A549 (cell line): ENCODE measurements at regions not wholly inside any gene's neighbourhood (a gene's known extent, or its start where the extent isn't known, plus 50 kb on each side); places are given as distances from the start of the nearest gene placed in this dataset.

Experiments
- ATAC-seq, 2 experiments: fragments of 200-7000 bp in 1 of 2; fragments of >200 bp in 1 of 2; cut with Nextera tagmentation in 1 of 2; cut with Tn5 transposase in 1 of 2; 3 replicates each; pipeline versions ENCODE4 v1.8.0 to v1.9.1; 2018 to 2020; ENCODE audit warnings: mild to moderate bottlenecking in 1 of 2, moderate library complexity in 1 of 2
- CTCF ChIA-PET: fragments of 300-600 bp; sonication (Branson Sonifier 250); formaldehyde crosslinking; extraction: SDS; loops from one replicate; lab custom pipeline; 2021; ENCODE audit warnings: antibody characterized with exemption, inconsistent platforms; lab: Yijun Ruan, JAX
- POLR2A ChIA-PET: fragments of 350-600 bp; formaldehyde crosslinking; extraction: SDS; loops from one replicate; lab custom pipeline; 2021; ENCODE audit warnings: antibody characterized with exemption, inconsistent platforms; lab: Yijun Ruan, JAX
- DNase-seq, 2 experiments: peaks; one replicate each; pipeline versions ENCODE4 v3.0.0 to v3.0.0-alpha.2; 2011 to 2016; ENCODE audit warnings: low read depth in 1 of 2, low spot score in 1 of 2
- FAIRE-seq: peaks from 2 replicates; lab custom pipeline; 2011; peaks lifted over from hg19 to GRCh38; lab: Jason Lieb, UNC
- H3K27ac ChIP-seq, 2 experiments: fragments of >200 bp; sonication (Bioruptor Twin); formaldehyde crosslinking; 3 replicates each; pipeline ENCODE4 v1.5.1; 2016 to 2017
- H3K4me1 ChIP-seq: fragments of >200 bp; sonication (Bioruptor Twin); formaldehyde crosslinking; 3 replicates; pipeline ENCODE4 v1.6.1; 2016
- H3K4me2 ChIP-seq: fragments of >200 bp; sonication (Bioruptor Twin); formaldehyde crosslinking; 3 replicates; pipeline ENCODE4 v1.6.1; 2016
- H3K4me3 ChIP-seq: fragments of >200 bp; sonication (Bioruptor Twin); formaldehyde crosslinking; 3 replicates; pipeline ENCODE4 v1.5.1; 2016
- H3K9me3 ChIP-seq: fragments of >200 bp; sonication (Bioruptor Twin); formaldehyde crosslinking; 3 replicates; pipeline ENCODE4 v1.6.1; 2016
- CEBPB ChIP-seq, 2 experiments: fragments of >200 bp in 1 of 2; sonication (Bioruptor Twin) in 1 of 2; formaldehyde crosslinking in 1 of 2; IDR thresholded peaks; 2 replicates each; pipeline ENCODE4 v1.6.1; 2012 to 2016
- ELK1 ChIP-seq: fragments of 150-350 bp; IDR thresholded peaks from 2 replicates; pipeline ENCODE4 v1.6.1; 2014; ENCODE audit warnings: low read depth, mild to moderate bottlenecking, low read length
- MYC ChIP-seq: IDR thresholded peaks from 2 replicates; pipeline ENCODE4 v1.6.1; 2012; ENCODE audit warnings: mild to moderate bottlenecking, inconsistent platforms, low read length, improper control_type of control experiment, borderline replicate concordance
- NFE2L2 ChIP-seq: fragments of 150-350 bp; conservative IDR thresholded peaks from 2 replicates; pipeline ENCODE4 v1.6.1; 2014; ENCODE audit warnings: low read length
- RNF2 ChIP-seq: fragments of 200-600 bp; sonication (generic); IDR thresholded peaks from 2 replicates; pipeline ENCODE4 v1.6.1; 2016; ENCODE audit warnings: low read depth, mild to moderate bottlenecking, antibody characterized with exemption, moderate library complexity, borderline replicate concordance
- ZFP36 ChIP-seq: fragments of 450-650 bp; IDR thresholded peaks from 2 replicates; pipeline ENCODE4 v1.6.1; 2014; ENCODE audit warnings: borderline replicate concordance; ENCODE audit not compliant: partially characterized antibody
- ZSCAN20 ChIP-seq: fragments of 250-450 bp; sonication (Bioruptor Pico); IDR thresholded peaks from 2 replicates; pipeline ENCODE4 v1.8.0; 2022; ENCODE audit warnings: mild to moderate bottlenecking, moderate library complexity
- WGBS: methylation state at CpG from one replicate; pipeline ENCODE4 v1.1.6; 2017; ENCODE audit errors: missing lambda C conversion rate; 5-methylcytosine and 5-hydroxymethylcytosine counted together
- TF ChIP-seq, protein P1 (sequence below): fragments of >200 bp; sonication (Bioruptor Twin); formaldehyde crosslinking; IDR thresholded peaks from 3 replicates; pipeline ENCODE4 v1.5.1; 2016

DNA sequence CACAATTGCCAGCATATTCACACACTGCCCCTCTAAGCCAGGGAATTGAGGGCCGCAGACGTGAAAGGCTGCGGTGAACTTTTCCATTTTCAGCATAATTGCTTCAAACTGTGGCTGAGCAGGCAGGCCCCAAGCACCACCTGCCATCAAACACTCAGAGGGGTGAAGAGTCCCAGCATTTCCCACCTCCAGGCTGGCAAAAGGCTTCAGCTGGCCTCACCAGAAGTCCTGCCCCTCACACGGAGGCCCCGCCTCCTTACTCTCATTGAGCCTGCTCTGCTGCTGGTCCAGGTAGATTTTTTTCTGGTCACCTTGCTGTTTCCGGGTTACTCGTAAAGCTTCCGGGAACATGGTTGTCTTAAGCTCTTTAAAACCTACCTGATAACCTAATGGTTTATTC lies 52.0 kb upstream of the PRELID3B start:
- DNase-seq (no peak), ATAC-seq (no peak), FAIRE-seq (no peak)
- H3K4me3 ChIP-seq, result no peak overlapping the region
- TF ChIP-seq ZSCAN20 (CRISPR knock-in tag) (no peak), CEBPB (IDR thresholded peaks at IDR 0.05) (no peak), ZFP36 (no peak), MYC (no peak), NFE2L2 (no peak), ELK1 (no peak), RNF2 (no peak)
- TF ChIP-seq, protein P1, sequence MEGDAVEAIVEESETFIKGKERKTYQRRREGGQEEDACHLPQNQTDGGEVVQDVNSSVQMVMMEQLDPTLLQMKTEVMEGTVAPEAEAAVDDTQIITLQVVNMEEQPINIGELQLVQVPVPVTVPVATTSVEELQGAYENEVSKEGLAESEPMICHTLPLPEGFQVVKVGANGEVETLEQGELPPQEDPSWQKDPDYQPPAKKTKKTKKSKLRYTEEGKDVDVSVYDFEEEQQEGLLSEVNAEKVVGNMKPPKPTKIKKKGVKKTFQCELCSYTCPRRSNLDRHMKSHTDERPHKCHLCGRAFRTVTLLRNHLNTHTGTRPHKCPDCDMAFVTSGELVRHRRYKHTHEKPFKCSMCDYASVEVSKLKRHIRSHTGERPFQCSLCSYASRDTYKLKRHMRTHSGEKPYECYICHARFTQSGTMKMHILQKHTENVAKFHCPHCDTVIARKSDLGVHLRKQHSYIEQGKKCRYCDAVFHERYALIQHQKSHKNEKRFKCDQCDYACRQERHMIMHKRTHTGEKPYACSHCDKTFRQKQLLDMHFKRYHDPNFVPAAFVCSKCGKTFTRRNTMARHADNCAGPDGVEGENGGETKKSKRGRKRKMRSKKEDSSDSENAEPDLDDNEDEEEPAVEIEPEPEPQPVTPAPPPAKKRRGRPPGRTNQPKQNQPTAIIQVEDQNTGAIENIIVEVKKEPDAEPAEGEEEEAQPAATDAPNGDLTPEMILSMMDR, result no peak
- ChIA-PET CTCF (interaction anchor here (0.7 to 2.3 kb wide), 5 partner anchors 19 to 362 kb away, joined by 3 to 7 read pairs (median 4); no protein-coding TSS in a partner anchor), POLR2A (no interaction called here)
- no peaks in the 10 kb centered on the region for H3K4me1 ChIP-seq
- 81% methylated on average over 8 of the region's 8 CpGs for WGBS
- no peaks in the 10 kb centered on the region for H3K9me3 ChIP-seq
- H3K27ac ChIP-seq, result no peak overlapping the region
- no peak overlapping the region for H3K4me2 ChIP-seq
